ENCODE measurements at regions not wholly inside any gene's neighbourhood (a gene's known extent, or its start where the extent isn't known, plus 50 kb on each side); places are given as distances from the start of the nearest gene placed in this dataset.
"Not testable (repeated sequence)": the region's sequence is repeated elsewhere in the genome, so short reads cannot be mapped to it uniquely, and the experiment has no call there.

- DNase-seq = no peak
Measured at GRCh38 chr10:8835453-8836167, 781.1 kb downstream of the GATA3 start.

- DNase-seq = no peak
Measured at GRCh38 chr10:8840356-8840755, 785.9 kb downstream of the GATA3 start.

GRCh38 chr10:8844141-8844540 is 789.7 kb downstream of the GATA3 start:
- no peak for DNase-seq

GRCh38 chr10:8852546-8852945 is 798.1 kb downstream of the GATA3 start:
- no peak for DNase-seq

GRCh38 chr10:8853048-8853447 is 798.6 kb downstream of the GATA3 start:
- no peak for DNase-seq

GRCh38 chr10:8868924-8869323 is 814.4 kb downstream of the GATA3 start:
- DNase-seq = not testable (repeated sequence)

- DNase-seq = no peak
Measured at GRCh38 chr10:8873310-8873709, 818.8 kb downstream of the GATA3 start.

- DNase-seq = no peak
Measured at GRCh38 chr10:8874268-8874667, 819.8 kb downstream of the GATA3 start.

- DNase-seq = no peak
Measured at GRCh38 chr10:8874972-8875371, 820.5 kb downstream of the GATA3 start.

GRCh38 chr10:8876171-8876570 is 821.7 kb downstream of the GATA3 start:
- no peak for DNase-seq

- no peak for DNase-seq
Measured at GRCh38 chr10:8889538-8889937, 835.0 kb downstream of the GATA3 start.

GRCh38 chr10:8893102-8893501 is 838.6 kb downstream of the GATA3 start:
- DNase-seq = no peak

GRCh38 chr10:8894148-8894547 is 839.7 kb downstream of the GATA3 start:
- DNase-seq = no peak

GRCh38 chr10:8897769-8898168 is 843.3 kb downstream of the GATA3 start:
- no peak for DNase-seq

GRCh38 chr10:8898745-8899330 is 844.4 kb downstream of the GATA3 start:
- DNase-seq = no peak

- DNase-seq = no peak
Measured at GRCh38 chr10:8902926-8903325, 848.4 kb downstream of the GATA3 start.

GRCh38 chr10:8908013-8908412 is 853.5 kb downstream of the GATA3 start:
- no peak for DNase-seq

- DNase-seq = no peak
Measured at GRCh38 chr10:8910314-8910713, 855.8 kb downstream of the GATA3 start.

- DNase-seq = no peak
Measured at GRCh38 chr10:8911032-8911431, 856.5 kb downstream of the GATA3 start.

GRCh38 chr10:8912108-8912507 is 857.6 kb downstream of the GATA3 start:
- no peak for DNase-seq

- peak; percentile 6 for DNase-seq
Measured at GRCh38 chr10:8913720-8914119, 859.2 kb downstream of the GATA3 start.

- no peak for DNase-seq
Measured at GRCh38 chr10:8919280-8919679, 864.8 kb downstream of the GATA3 start.

GRCh38 chr10:8921568-8921967 is 867.1 kb downstream of the GATA3 start:
- DNase-seq = no peak

- DNase-seq = no peak
Measured at GRCh38 chr10:8923096-8923495, 868.6 kb downstream of the GATA3 start.

- DNase-seq = no peak
Measured at GRCh38 chr10:8927705-8928104, 873.2 kb downstream of the GATA3 start.

Measured in DMS53 (cell line).